Neural crest cell (in vitro differentiated cells): ENCODE measurements at regions not wholly inside any gene's neighbourhood (a gene's known extent, or its start where the extent isn't known, plus 50 kb on each side); places are given as distances from the start of the nearest gene placed in this dataset.
"Not testable (repeated sequence)": the region's sequence is repeated elsewhere in the genome, so short reads cannot be mapped to it uniquely, and the experiment has no call there.

ENCODE experiments used
- DNase-seq: peaks from one replicate; pipeline ENCODE4 v3.0.0; 2021; ENCODE audit warnings: low read depth, mixed read lengths, low spot score
- H3K27ac Mint-ChIP-seq: one replicate; pipeline ENCODE4 v1.8.0; 2021; ENCODE audit warnings: mild to moderate bottlenecking, mixed read lengths; ENCODE audit not compliant: unreplicated experiment
- H3K27me3 Mint-ChIP-seq: 2 replicates; pipeline ENCODE4 v1.8.0; 2021; ENCODE audit warnings: low read depth, mild to moderate bottlenecking, mixed read lengths
- H3K36me3 Mint-ChIP-seq: 2 replicates; pipeline ENCODE4 v1.8.0; 2021; ENCODE audit warnings: low read depth, mild to moderate bottlenecking, mixed read lengths
- H3K4me1 Mint-ChIP-seq: 2 replicates; pipeline ENCODE4 v1.8.0; 2021; ENCODE audit warnings: mixed read lengths
- H3K4me3 Mint-ChIP-seq: one replicate; pipeline ENCODE4 v1.8.0; 2021; ENCODE audit warnings: mild to moderate bottlenecking, mixed read lengths
- H3K9me3 Mint-ChIP-seq: 2 replicates; pipeline ENCODE4 v1.8.0; 2021; ENCODE audit warnings: mixed read lengths
- CTCF ChIP-seq: fragments of 200-600 bp; sonication (generic); conservative IDR thresholded peaks from 2 replicates; pipeline ENCODE4 v1.5.0; 2021; ENCODE audit warnings: antibody characterized with exemption, mild to moderate bottlenecking

- peaks cover 10% of the 10 kb centered on the region for H3K27me3 Mint-ChIP-seq
These were observed 67.4 kb upstream of the GPR39 start for GRCh38 chr2:132349092-132349687.

GRCh38 chr2:132351668-132352067 is 64.9 kb upstream of the GPR39 start:
- peaks cover 14% of the 10 kb centered on the region for H3K4me1 Mint-ChIP-seq
- H3K27me3 Mint-ChIP-seq = peaks cover 14% of the 10 kb centered on the region
- H3K36me3 Mint-ChIP-seq, H3K9me3 Mint-ChIP-seq, DNase-seq, H3K27ac Mint-ChIP-seq: not testable (repeated sequence)
- peak overlapping the region; percentile 82 for H3K4me3 Mint-ChIP-seq

More at GRCh38 chr2:132349092-132349687, 67.4 kb upstream of the GPR39 start:
- peak; percentile 81 for TF ChIP-seq CTCF
- peak; percentile 41 for DNase-seq
- not testable (repeated sequence) for H3K27ac Mint-ChIP-seq, H3K36me3 Mint-ChIP-seq, H3K9me3 Mint-ChIP-seq
- Mint-ChIP-seq H3K4me3 (peak overlapping the region; percentile 51), H3K4me1 (peaks cover 15% of the 10 kb centered on the region)

GRCh38 chr2:132352481-132353001 is 64.1 kb upstream of the GPR39 start:
- Mint-ChIP-seq H3K4me3 (peak overlapping the region; percentile 82), H3K4me1 (peaks cover 10% of the 10 kb centered on the region), H3K27me3 (peaks cover 14% of the 10 kb centered on the region)
- H3K36me3 Mint-ChIP-seq, H3K9me3 Mint-ChIP-seq, H3K27ac Mint-ChIP-seq: not testable (repeated sequence)
- DNase-seq = peak; percentile 58

- Mint-ChIP-seq H3K4me1 (peaks cover 10% of the 10 kb centered on the region), H3K27me3 (peaks cover 14% of the 10 kb centered on the region), H3K4me3 (peak overlapping the region; percentile 80)
- H3K9me3 Mint-ChIP-seq, H3K27ac Mint-ChIP-seq, H3K36me3 Mint-ChIP-seq: not testable (repeated sequence)
- peak; percentile 50 for DNase-seq
These were observed 63.2 kb upstream of the GPR39 start for GRCh38 chr2:132353380-132353779.

- not testable (repeated sequence) for DNase-seq, H3K4me3 Mint-ChIP-seq, H3K27me3 Mint-ChIP-seq, H3K4me1 Mint-ChIP-seq, H3K36me3 Mint-ChIP-seq, H3K27ac Mint-ChIP-seq
- H3K9me3 Mint-ChIP-seq = peaks cover 18% of the 10 kb centered on the region
These were observed 55.6 kb upstream of the GPR39 start for GRCh38 chr2:132360964-132361363.

GRCh38 chr2:132361498-132361897 is 55.1 kb upstream of the GPR39 start:
- not testable (repeated sequence) for H3K4me1 Mint-ChIP-seq, H3K27me3 Mint-ChIP-seq, DNase-seq, H3K27ac Mint-ChIP-seq, H3K4me3 Mint-ChIP-seq
- Mint-ChIP-seq H3K9me3 (peaks cover 18% of the 10 kb centered on the region), H3K36me3 (peaks cover 11% of the 10 kb centered on the region)

- H3K4me3 Mint-ChIP-seq, H3K4me1 Mint-ChIP-seq, DNase-seq, H3K27me3 Mint-ChIP-seq, H3K27ac Mint-ChIP-seq: not testable (repeated sequence)
- peaks cover 11% of the 10 kb centered on the region for H3K36me3 Mint-ChIP-seq
- peaks cover 18% of the 10 kb centered on the region for H3K9me3 Mint-ChIP-seq
These were observed 53.3 kb upstream of the GPR39 start for GRCh38 chr2:132363352-132363751.

GRCh38 chr2:132365963-132366362 is 50.6 kb upstream of the GPR39 start:
- H3K4me3 Mint-ChIP-seq, H3K27me3 Mint-ChIP-seq, DNase-seq, H3K4me1 Mint-ChIP-seq, H3K36me3 Mint-ChIP-seq, H3K27ac Mint-ChIP-seq: not testable (repeated sequence)
- H3K9me3 Mint-ChIP-seq = peaks cover 14% of the 10 kb centered on the region

- H3K9me3 Mint-ChIP-seq = peaks cover 14% of the 10 kb centered on the region
These were observed 50.0 kb upstream of the GPR39 start for GRCh38 chr2:132366421-132367180.

More at GRCh38 chr2:132366421-132367180, 50.0 kb upstream of the GPR39 start:
- H3K27ac Mint-ChIP-seq = peak overlapping the region; percentile 69
- peaks cover 9% of the 10 kb centered on the region for H3K36me3 Mint-ChIP-seq
- TF ChIP-seq CTCF = no peak
- no peak overlapping the region for H3K4me3 Mint-ChIP-seq
- DNase-seq = no peak
- no peaks in the 10 kb centered on the region for H3K4me1 Mint-ChIP-seq
- no peaks in the 10 kb centered on the region for H3K27me3 Mint-ChIP-seq
